AG09319 (cell line): ENCODE measurements at regions not wholly inside any gene's neighbourhood (a gene's known extent, or its start where the extent isn't known, plus 50 kb on each side); places are given as distances from the start of the nearest gene placed in this dataset.
"Not testable (repeated sequence)": the region's sequence is repeated elsewhere in the genome, so short reads cannot be mapped to it uniquely, and the experiment has no call there.

Experiments used
- DNase-seq: peaks from one replicate; pipeline ENCODE4 v3.0.0-alpha.2; 2010; ENCODE audit warnings: low read depth; ENCODE audit errors: extremely low read depth
- TF ChIP-seq, protein P1 (sequence below): IDR thresholded peaks from 2 replicates; pipeline ENCODE4 v1.5.1; 2011; ENCODE audit warnings: low read depth, mild to moderate bottlenecking, inconsistent platforms, low read length, moderate library complexity

DNA sequence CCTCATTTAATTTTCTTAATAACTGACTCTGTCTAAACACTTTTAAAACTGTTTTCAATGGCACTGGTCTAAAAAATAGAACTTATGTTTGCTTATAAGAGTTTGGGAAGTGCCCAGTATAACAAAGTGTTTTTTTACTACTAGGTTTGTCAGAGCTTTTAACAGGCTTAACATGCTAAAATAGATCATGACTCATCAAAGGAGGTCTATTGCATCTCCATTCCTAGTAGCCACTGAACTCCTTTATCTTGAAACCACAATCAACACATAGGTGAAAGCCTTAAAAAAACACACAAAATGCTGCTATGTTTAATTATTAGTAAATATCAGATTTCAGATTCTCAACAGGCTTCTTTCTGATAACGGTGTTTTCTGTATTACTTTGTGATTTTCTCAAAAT lies 196.4 kb upstream of the KIF2B start:
- no peak for DNase-seq
- TF ChIP-seq, protein P1, sequence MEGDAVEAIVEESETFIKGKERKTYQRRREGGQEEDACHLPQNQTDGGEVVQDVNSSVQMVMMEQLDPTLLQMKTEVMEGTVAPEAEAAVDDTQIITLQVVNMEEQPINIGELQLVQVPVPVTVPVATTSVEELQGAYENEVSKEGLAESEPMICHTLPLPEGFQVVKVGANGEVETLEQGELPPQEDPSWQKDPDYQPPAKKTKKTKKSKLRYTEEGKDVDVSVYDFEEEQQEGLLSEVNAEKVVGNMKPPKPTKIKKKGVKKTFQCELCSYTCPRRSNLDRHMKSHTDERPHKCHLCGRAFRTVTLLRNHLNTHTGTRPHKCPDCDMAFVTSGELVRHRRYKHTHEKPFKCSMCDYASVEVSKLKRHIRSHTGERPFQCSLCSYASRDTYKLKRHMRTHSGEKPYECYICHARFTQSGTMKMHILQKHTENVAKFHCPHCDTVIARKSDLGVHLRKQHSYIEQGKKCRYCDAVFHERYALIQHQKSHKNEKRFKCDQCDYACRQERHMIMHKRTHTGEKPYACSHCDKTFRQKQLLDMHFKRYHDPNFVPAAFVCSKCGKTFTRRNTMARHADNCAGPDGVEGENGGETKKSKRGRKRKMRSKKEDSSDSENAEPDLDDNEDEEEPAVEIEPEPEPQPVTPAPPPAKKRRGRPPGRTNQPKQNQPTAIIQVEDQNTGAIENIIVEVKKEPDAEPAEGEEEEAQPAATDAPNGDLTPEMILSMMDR, result no peak

DNA sequence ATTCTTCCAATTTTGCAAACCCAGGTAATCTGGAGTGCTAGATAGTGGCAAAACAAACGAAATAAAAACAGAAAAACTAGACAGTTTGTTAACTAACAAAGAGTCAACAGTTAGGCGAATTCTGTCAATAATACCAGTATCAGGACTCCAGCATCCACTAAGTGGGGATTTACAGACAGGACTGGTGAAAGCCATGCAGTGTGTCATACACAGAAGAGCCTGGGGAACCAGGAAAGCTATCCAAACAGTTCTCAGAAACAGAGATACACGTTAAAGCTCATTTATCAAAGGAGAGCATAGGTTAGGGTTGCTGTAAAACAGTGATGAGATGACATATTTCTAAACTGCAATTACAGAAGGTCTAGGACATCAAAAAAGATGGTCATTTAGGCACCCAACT lies 203.7 kb upstream of the KIF2B start:
- TF ChIP-seq, protein P1, result no peak
- DNase-seq, result no peak

DNA sequence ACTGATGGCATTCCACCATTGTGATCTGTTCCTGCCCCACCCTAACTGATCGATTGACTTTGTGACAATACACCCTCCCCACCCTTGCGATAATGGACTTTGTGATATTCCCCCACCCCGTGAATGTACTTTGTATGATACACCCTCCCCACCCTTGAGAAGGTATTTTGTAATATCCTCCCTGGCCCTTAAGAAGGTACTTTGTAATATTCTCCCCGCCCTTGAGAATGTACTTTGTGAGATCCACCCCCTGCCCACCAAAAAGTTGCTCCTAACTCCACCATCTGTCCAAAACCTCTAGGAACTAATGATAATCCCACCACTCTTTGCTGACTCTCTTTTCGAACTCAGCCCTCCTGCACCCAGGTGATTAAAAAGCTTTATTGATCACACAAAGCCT lies 214.5 kb upstream of the KIF2B start:
- not testable (repeated sequence) for DNase-seq

DNA sequence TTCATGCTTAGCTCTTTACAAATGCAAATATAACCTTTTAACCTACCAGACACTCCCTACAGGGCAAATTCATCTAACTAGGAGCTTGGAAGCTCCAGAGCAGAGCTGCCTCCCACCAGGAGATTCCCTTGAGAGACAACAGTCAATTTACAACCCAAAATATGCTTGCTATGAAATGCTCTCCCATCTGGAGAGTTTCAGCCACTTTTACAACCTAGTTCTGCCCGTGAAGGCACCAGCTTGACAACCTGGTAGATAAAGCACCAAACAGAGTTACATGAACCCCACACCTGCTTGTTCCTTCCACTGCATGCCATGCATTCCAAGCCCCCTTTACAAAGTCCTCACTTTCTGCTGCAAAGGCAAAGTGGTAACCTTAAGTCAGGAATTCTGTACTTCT lies 215.3 kb upstream of the KIF2B start:
- TF ChIP-seq, protein P1, result no peak
- DNase-seq, result no peak

- TF ChIP-seq, protein P1, result no peak
- no peak for DNase-seq
These were observed 234.4 kb upstream of the KIF2B start for GRCh38 chr17:53588317-53588716.

DNA sequence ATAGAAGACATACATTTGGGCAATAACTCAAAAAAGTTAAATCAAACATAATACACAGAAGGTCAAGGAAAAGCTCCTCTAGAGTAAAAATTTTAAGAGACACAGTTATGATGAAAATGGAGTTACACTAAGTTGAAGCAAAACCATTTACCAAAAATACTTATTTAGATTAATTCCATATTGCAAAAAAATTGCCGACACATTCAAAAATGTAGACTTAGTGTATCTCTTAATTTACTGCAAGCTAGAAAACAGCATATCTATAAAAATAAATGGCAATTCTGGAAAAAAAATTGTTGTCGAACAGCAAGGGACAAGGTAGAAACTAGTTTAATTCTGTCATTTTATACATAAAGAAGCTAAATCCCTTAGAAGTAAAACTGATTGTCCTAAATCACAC lies 248.7 kb upstream of the KIF2B start:
- DNase-seq, result no peak
- TF ChIP-seq, protein P1, result no peak

GRCh38 chr17:53571342-53571741 lies 251.4 kb upstream of the KIF2B start:
- no peak for DNase-seq

GRCh38 chr17:53570731-53571130 lies 252.0 kb upstream of the KIF2B start:
- DNase-seq, result no peak
- TF ChIP-seq, protein P1, result no peak

More at GRCh38 chr17:53571342-53571741, 251.4 kb upstream of the KIF2B start:
- TF ChIP-seq, protein P1, result no peak
